ENCODE measurements at regions not wholly inside any gene's neighbourhood (a gene's known extent, or its start where the extent isn't known, plus 50 kb on each side); places are given as distances from the start of the nearest gene placed in this dataset.
A peak's percentile ranks its signal among the peaks of the same experiment; 100 is the strongest.

DNA sequence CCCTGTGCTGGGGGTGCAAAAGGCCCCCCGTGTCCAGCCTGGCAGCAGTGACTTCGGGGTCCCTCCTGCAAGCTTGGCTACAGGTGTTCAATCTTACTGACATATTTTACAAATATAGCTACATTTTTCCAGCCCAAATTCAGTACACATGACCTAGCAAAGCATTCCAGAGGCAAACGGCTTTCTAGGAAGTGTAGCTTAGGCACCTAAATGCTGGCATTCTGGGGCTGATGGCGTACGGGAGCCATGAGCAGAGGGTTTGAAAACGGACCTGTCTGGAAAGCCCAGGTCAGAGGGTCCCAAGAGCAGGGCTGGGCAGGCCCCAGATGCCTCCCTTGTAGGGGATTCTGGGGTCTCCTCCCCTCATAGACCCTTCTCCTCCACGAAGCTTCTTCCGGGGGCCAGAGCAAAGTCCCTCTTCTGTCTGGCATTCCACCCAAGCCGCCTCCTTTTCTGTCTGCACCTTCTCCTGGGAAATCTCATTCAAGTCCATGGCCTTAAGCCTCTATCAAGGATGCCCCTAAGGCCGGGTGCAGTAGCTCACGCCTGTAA is 63.3 kb upstream of the ASAP2 start:
- H3K27ac Mint-ChIP-seq = no peak overlapping the region
- POLR2A ChIA-PET = interaction anchor here (0.6 kb wide), 1 partner anchor 269 kb away, joined by 3 read pairs; no protein-coding TSS in a partner anchor
- no peak overlapping the region for H3K4me3 Mint-ChIP-seq
- H3K27me3 Mint-ChIP-seq = peaks cover 10% of the 10 kb centered on the region
- no peaks in the 10 kb centered on the region for H3K36me3 Mint-ChIP-seq
- ATAC-seq (ENCODE audit: low read depth) (no peak), DNase-seq (no peak)
- no peaks in the 10 kb centered on the region for H3K9me3 Mint-ChIP-seq
- no peaks in the 10 kb centered on the region for H3K4me1 Mint-ChIP-seq

DNA sequence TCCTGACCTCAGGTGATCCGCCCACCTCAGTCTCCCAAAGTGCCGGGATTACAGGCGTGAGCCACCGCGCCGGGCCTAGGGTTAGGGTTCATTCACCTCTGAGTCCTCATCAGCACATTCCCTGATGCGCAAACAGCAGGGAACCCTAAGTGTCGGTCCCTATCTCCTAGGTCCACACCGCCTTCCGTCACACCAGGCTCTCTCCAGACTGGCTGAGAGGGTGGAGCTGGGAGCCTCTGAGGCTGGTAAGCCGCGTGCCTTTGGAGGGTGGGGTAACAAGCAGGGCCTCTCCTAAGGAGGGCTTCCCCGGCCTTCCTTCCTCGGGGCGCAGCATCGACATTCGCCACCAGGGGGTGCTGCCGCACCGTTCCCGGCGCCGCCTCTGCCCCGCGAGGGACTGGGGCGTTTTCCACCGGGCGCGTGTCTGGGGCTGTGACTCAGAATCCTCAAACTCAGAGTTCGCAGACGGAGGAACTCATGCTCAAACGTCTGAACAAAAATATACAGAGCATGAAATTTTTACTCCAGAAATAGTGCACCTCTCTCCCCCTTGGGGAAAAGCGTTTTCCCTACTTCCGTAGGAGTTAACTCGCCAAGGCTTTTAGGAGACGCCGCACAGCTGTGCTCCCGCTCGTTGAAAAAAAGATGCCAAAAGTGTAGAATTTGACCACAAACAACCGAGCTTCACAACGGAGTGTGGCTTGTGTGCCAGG is 63.9 kb upstream of the ASAP2 start:
- H3K9me3 Mint-ChIP-seq = no peaks in the 10 kb centered on the region
- ATAC-seq (ENCODE audit: low read depth) (peak; percentile 84), DNase-seq (peak; percentile 88)
- H3K4me3 Mint-ChIP-seq = peak overlapping the region; percentile 46
- H3K27ac Mint-ChIP-seq = no peak overlapping the region
- no peaks in the 10 kb centered on the region for H3K4me1 Mint-ChIP-seq
- POLR2A ChIA-PET = no interaction called here
- H3K36me3 Mint-ChIP-seq = no peaks in the 10 kb centered on the region
- peaks cover 10% of the 10 kb centered on the region for H3K27me3 Mint-ChIP-seq

DNA sequence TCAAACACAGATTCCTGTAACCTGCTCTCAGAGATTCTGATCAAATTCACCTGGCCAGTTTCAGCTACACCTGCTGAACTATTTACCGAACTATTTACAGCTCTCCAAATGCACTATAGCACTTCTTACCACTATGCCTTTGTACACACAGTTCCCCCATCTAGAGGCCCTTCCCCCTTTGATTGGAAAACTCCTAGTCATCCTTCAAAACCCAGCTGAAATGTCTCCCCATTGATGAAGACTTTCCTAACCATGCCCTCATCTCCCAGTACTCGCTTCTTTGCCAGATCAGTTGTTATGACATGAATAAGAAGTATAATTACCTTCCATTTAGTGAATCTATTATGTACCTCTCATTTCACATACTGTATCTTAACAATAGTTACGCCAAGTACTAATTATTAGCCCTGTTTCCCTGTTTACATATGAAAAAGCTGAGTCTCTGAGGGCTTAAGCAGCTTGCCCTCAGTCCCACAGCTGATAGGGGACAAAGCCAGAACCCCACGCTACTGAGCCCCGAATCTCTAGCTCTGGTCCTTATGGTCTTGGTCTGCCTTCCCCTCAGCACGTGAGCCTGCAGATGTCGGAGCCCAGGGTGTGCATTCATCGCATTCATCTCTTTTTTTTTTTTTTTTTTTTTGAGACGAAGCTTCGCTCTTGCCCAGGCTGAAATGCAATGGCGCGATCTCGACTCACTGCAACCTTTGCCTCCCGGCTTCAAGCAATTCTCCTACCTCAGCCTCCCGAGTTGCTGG is 64.7 kb upstream of the ASAP2 start:
- Mint-ChIP-seq H3K27me3 (peaks cover 10% of the 10 kb centered on the region), H3K27ac (no peak overlapping the region), H3K9me3 (no peaks in the 10 kb centered on the region), H3K4me1 (no peaks in the 10 kb centered on the region), H3K4me3 (no peak overlapping the region), H3K36me3 (no peaks in the 10 kb centered on the region)
- ATAC-seq (ENCODE audit: low read depth) (no peak), DNase-seq (no peak)
- POLR2A ChIA-PET = no interaction called here

DNA sequence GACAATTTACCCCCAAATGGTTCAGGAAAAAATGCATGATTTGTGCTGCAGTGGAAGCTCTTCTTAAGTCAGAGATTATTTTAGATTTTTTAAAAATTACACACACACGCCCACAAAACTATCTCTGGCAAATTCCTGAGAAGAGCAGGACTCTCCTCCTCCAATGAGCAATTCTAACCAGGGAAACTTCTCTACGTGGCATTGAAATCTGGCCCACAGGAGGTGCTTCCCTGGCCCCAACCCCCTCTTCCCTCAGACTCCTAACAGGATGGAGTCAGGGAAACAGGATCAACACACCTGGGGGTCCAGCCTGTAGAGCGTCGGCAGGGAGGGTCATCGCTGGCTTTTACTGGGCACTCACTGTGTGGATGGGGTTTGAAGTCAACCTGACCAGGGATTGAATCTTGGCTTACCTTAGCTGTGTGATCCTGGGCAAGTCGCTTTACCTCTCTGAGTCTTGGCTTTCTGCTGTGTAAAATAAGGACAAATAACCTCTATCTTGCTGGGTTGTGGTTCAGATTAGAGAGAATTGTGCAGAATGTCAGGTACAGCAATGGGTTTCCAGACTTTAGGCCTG is 65.4 kb upstream of the ASAP2 start:
- H3K4me1 Mint-ChIP-seq = no peaks in the 10 kb centered on the region

DNA sequence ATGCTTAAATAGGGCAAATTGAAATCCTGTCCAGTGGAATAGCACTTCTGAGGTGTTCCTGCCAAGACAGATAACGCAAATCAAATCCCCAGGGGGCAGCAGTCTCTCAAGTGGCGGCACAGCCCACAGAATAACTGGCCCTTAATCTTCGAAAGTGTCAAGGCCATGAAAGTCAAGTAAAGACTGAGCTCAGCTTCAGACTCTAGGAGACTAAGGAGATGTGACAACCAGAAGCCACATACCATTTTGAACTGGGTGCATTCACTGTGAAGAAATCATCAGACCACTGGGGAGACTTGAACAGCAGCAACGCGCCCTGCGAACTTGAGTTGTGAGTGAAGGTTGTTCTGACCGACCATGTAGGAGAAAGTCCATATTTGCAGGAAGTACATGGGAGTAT is 66.0 kb upstream of the ASAP2 start:
- no peak overlapping the region for H3K27ac Mint-ChIP-seq

More for the DNA sequence above, 65.4 kb upstream of the ASAP2 start:
- Mint-ChIP-seq H3K36me3 (no peaks in the 10 kb centered on the region), H3K27ac (no peak overlapping the region), H3K4me3 (no peak overlapping the region), H3K9me3 (no peaks in the 10 kb centered on the region), H3K27me3 (peaks cover 10% of the 10 kb centered on the region)
- ATAC-seq (ENCODE audit: low read depth) = no peak
- no peak for DNase-seq
- POLR2A ChIA-PET = no interaction called here

DNA sequence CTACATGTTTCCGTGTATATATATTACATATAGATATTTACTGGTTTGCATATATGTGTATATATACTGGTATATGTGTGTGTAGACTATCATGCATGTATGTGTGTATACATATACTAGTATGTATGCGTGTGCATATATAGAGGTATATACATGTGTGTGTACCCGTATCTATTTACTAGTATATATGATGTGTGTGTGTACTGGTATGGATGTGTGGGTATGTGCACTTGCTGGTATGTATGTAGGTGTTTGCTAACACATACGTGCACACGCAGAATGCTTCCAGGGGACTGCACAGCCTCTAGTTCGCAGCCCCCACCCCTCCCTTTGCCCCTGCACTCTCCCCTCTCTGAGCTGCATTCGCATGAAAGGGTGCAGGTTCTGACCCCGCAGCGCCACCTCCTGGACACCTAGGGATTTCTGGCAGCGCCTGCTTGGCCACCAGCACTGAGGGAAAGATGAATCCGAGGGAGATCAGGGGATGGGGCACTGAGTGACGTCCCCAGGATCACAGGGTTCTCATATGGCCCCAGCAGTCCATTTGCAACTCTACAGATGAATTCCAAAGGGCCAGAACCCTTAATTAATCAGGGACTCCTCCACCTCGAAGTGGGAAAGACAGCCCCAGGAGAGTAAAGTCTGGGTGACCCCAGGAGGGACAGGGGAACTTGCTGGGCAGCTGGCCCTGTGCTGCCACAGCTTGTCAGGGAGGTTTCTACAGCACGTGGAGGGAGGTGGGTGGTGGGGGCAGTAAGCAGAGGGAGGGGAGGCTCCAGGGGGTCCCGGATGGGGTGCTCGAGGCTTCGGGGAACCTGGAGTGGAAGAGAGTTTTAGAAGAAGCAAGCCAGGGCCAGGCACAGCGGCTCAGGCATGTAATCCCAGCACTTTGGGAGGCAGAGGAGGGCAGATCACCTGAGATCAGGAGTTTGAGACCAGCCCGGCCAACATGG is 66.8 kb upstream of the ASAP2 start:
- peaks cover 4% of the 10 kb centered on the region for H3K27me3 Mint-ChIP-seq
- no peak overlapping the region for H3K27ac Mint-ChIP-seq
- no peaks in the 10 kb centered on the region for H3K36me3 Mint-ChIP-seq
- DNase-seq (peak; percentile 81), ATAC-seq (ENCODE audit: low read depth) (peak; percentile 43)
- POLR2A ChIA-PET = no interaction called here
- H3K4me3 Mint-ChIP-seq = no peak overlapping the region
- no peaks in the 10 kb centered on the region for H3K9me3 Mint-ChIP-seq
- no peaks in the 10 kb centered on the region for H3K4me1 Mint-ChIP-seq

More for the DNA sequence above, 66.0 kb upstream of the ASAP2 start:
- H3K9me3 Mint-ChIP-seq = no peaks in the 10 kb centered on the region
- DNase-seq = no peak
- no peaks in the 10 kb centered on the region for H3K4me1 Mint-ChIP-seq
- no peaks in the 10 kb centered on the region for H3K36me3 Mint-ChIP-seq
- peaks cover 10% of the 10 kb centered on the region for H3K27me3 Mint-ChIP-seq
- no peak overlapping the region for H3K4me3 Mint-ChIP-seq
- ATAC-seq (ENCODE audit: low read depth) = no peak
- POLR2A ChIA-PET = no interaction called here

DNA sequence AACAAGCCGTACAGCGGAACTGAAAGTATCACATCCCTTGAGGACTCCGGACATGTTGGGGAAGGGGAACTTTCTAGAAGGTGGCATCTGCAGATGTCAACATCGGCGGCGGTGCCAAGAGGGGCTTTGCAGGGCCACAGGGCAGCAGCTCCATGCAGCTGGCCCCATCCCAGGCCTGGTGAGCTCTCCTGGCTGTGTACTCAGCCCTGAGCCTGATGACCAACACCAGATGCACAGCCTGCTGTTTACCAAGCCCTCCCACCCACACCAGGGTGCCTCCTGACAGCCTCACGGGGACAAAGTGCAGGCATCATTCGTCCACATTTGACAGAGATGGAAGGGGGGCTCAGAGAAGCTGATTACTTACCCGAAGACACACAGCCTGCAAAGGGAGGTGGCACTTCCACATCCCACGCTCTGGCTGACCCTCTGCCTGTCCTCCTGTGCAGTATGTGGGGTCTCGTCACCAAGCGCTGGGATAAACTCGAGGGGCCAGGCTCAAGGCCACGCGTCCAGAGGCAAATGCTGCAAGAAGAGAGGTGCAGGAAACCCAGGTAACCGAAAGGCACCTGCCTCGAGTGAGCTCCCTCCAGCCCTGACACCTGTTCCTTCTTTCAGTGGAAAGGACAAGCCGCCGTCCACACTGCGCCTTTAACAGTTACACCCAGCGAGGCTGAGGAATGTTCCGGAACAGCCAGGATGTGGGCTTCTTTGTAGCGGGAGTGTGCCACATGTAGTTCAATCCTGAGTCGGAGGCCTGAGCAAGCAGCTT is 69.0 kb upstream of the ASAP2 start:
- H3K27me3 Mint-ChIP-seq = no peaks in the 10 kb centered on the region
- no peak overlapping the region for H3K27ac Mint-ChIP-seq

DNA sequence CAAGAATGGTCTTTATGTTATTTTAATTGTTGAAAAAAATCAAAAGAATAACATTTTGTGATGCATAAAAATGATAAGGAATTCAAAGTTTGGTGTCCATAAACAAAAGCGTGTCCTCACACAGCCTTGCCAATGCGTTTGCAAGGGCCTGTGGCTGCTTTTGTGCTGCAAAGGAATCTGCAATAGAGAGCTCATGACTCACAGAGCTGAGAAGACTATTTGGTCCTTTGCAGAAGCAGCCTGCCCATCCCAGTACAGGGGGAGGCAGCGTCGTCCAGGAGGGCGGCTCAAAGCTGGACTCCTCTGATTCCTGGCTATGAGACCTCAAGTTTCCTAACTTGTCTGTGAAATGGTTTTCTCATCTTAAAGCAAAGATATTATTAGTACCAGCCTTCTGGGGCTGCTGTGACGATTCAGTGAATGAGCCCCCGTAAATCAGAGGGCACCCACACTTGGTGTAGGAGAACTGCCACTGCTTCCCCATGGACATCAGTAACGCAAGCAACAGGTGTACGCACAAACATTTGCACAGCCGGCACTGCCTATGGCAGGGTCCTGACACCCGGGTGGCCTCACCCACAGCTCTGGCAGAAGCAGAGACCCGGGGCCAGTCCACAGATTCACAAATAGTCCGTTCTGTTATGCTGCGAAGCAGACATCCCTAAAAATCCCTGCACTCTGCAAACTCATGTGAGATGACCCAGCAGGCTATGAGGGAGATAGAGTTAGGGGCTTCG is 70.6 kb upstream of the ASAP2 start:
- no peaks in the 10 kb centered on the region for H3K4me1 Mint-ChIP-seq
- H3K36me3 Mint-ChIP-seq = no peaks in the 10 kb centered on the region
- H3K9me3 Mint-ChIP-seq = no peaks in the 10 kb centered on the region
- no peak overlapping the region for H3K27ac Mint-ChIP-seq
- no peak overlapping the region for H3K4me3 Mint-ChIP-seq
- POLR2A ChIA-PET = no interaction called here
- H3K27me3 Mint-ChIP-seq = no peaks in the 10 kb centered on the region
- ATAC-seq (ENCODE audit: low read depth) (no peak), DNase-seq (no peak)

More for the DNA sequence above, 69.0 kb upstream of the ASAP2 start:
- Mint-ChIP-seq H3K36me3 (no peaks in the 10 kb centered on the region), H3K9me3 (no peaks in the 10 kb centered on the region), H3K4me3 (no peak overlapping the region), H3K4me1 (no peaks in the 10 kb centered on the region)
- no peak for ATAC-seq (ENCODE audit: low read depth)
- DNase-seq = no peak
- POLR2A ChIA-PET = interaction anchor here (0.7 kb wide), 1 partner anchor 1715 kb away, joined by 5 read pairs; no protein-coding TSS in a partner anchor

DNA sequence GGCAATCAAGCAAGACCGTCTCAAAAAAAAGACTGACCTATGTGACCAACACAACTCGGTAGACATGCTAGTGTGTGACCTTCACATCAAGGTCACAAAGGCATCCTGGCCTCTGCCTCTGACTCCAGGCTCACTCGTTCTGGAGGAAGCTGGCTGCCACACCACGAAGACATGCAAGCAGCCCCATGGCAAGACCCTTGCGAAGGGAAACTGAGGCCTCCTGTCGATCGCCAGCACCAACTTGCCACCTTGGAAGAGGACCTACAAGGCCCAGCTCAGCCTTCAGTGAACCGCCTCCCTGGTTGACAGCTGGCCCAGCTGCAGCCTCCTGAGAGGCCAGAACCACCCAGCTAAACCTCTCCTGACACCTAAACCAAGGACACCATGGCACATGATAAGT is 79.3 kb upstream of the ASAP2 start:
- no peaks in the 10 kb centered on the region for H3K27me3 Mint-ChIP-seq
- no peaks in the 10 kb centered on the region for H3K9me3 Mint-ChIP-seq
- DNase-seq = no peak
- no peaks in the 10 kb centered on the region for H3K36me3 Mint-ChIP-seq
- no peak overlapping the region for H3K4me3 Mint-ChIP-seq
- POLR2A ChIA-PET = no interaction called here
- no peaks in the 10 kb centered on the region for H3K4me1 Mint-ChIP-seq
- H3K27ac Mint-ChIP-seq = no peak overlapping the region
- no peak for ATAC-seq (ENCODE audit: low read depth)

DNA sequence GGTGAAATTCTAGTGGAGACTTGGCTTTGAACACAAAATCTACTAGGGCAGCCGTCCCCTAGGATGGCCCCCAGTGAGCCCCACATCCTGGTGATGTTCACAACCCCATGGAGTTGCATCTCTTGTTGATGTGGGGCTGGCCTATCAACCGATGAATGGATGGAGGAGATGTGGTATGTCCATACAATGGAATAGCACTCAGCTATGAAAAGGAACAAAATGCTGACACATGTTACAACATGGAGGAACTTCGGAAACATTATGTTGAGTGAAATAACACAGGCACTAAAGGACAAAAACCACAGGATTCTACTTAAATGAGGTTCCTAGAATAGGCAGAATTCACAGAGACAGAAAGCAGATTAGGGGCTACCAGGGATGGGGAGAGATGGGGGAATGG is 80.1 kb upstream of the ASAP2 start:
- DNase-seq (no peak), ATAC-seq (ENCODE audit: low read depth) (no peak)
- POLR2A ChIA-PET = no interaction called here
- no peak overlapping the region for H3K27ac Mint-ChIP-seq
- no peaks in the 10 kb centered on the region for H3K27me3 Mint-ChIP-seq
- H3K9me3 Mint-ChIP-seq = no peaks in the 10 kb centered on the region
- no peak overlapping the region for H3K4me3 Mint-ChIP-seq
- H3K4me1 Mint-ChIP-seq = no peaks in the 10 kb centered on the region
- H3K36me3 Mint-ChIP-seq = no peaks in the 10 kb centered on the region

DNA sequence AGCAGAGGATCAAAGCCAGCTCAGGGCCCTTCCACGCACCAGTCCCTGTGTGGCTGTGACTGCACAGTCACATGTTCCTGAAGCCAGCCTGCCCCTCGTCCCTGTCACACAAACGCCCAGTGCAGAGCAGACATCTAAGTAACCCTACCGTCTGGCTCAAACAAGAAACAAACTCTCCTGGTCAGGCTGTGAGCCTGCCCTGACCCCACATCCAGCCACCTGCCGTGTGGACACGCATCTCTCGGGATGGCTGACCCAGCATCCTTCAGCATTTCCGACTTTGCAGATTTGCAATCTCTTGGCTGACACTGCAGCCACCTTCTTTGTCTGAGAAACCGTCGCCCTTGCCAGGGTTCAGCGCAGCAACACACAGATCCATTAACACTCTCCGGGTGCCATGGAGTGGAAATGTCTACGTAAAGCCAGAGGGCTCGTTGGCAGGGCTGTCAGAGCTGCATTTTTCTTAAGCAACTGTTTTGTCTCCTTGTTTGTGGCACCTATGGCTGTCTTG is 82.3 kb upstream of the ASAP2 start:
- H3K27me3 Mint-ChIP-seq = no peaks in the 10 kb centered on the region
- DNase-seq = no peak
- no peak overlapping the region for H3K4me3 Mint-ChIP-seq
- H3K36me3 Mint-ChIP-seq = no peaks in the 10 kb centered on the region
- H3K27ac Mint-ChIP-seq = no peak overlapping the region
- no peaks in the 10 kb centered on the region for H3K4me1 Mint-ChIP-seq
- H3K9me3 Mint-ChIP-seq = no peaks in the 10 kb centered on the region
- ATAC-seq (ENCODE audit: low read depth) = no peak
- POLR2A ChIA-PET = no interaction called here

DNA sequence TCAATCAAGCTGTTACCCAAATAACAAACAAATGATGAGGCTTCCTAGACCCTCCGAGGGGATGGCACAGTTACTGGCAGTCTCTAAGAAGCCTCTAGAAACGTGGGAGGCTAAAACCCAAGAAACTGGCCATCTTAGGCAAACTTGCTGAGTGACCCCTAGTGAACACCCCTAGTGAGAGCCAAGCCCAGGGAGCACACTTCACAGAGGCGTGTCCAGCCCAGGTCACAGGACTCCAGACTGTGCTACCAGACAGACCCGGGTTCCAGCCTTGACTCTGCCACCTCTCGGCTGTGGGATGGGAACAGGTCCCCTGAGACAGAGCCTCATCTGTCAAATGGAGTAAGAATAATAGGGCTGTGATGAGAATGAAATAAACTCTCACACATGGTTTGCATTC is 83.5 kb upstream of the ASAP2 start:
- H3K4me3 Mint-ChIP-seq = no peak overlapping the region
- H3K4me1 Mint-ChIP-seq = no peaks in the 10 kb centered on the region
- DNase-seq = no peak
- H3K36me3 Mint-ChIP-seq = no peaks in the 10 kb centered on the region
- ATAC-seq (ENCODE audit: low read depth) = no peak
- no peak overlapping the region for H3K27ac Mint-ChIP-seq
- no peaks in the 10 kb centered on the region for H3K9me3 Mint-ChIP-seq
- no peaks in the 10 kb centered on the region for H3K27me3 Mint-ChIP-seq
- POLR2A ChIA-PET = no interaction called here
